Stimulated activated CD8-positive, alpha-beta memory T cell treated with anti-CD3 and anti-CD28 coated beads, Interleukin-7, amount 100 ng/mL, for 48 hours (primary cell): ENCODE measurements at regions not wholly inside any gene's neighbourhood (a gene's known extent, or its start where the extent isn't known, plus 50 kb on each side); places are given as distances from the start of the nearest gene placed in this dataset.
"Not testable (repeated sequence)": the region's sequence is repeated elsewhere in the genome, so short reads cannot be mapped to it uniquely, and the experiment has no call there.

Experiments
- DNase-seq, 2 donors: peaks; one replicate each; pipeline ENCODE4 v3.0.0-alpha.2; 2020; ENCODE audit warnings: low read depth in 1 of 2; ENCODE audit errors: extremely low read depth in 1 of 2

DNA sequence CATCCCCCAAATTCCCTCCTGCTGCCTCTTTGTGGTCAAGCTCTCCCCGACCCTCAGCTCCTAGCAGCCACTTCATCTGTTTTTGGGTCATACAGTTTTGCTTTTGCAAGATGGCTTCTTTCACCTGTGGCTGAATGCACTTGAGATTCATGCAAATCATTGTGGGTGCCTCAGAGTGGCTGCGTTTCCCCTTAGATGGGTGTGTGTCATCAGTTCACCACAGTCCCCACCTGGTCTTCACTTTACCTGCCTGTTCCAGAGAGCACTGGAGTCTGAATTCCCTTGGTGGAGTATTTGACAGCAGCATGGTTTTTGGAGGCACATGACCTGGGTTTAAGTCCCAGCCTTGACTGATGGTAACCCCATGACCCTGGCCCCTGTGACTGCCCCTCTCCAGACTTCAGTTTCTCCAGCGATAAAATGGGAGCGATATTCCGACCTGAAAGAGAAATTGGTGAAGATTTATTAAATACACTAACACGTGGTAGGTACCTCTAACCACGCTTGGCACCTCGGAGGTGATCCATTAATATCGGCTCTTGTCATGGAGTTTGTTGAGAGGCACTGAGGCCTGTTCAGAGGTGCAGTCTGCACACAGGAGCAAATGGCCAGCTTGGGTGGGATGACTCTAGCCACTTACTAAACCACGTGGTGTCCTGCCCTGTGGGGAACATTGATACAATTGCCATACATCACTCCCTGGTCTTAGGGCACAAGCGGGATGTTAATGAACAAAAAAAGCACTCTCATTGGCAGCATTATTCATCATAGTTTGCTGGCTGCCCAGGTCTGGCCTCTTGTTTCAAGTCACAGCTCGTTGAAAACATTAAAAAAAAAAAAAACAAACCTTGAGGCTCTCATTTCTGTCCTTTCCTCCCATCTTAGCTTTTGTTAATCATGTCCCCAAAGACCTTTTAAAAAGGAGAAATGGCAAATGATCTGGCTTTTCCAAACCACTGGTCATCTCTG lies 167.2 kb upstream of the KCNG1 start:
- no peak for DNase-seq

DNA sequence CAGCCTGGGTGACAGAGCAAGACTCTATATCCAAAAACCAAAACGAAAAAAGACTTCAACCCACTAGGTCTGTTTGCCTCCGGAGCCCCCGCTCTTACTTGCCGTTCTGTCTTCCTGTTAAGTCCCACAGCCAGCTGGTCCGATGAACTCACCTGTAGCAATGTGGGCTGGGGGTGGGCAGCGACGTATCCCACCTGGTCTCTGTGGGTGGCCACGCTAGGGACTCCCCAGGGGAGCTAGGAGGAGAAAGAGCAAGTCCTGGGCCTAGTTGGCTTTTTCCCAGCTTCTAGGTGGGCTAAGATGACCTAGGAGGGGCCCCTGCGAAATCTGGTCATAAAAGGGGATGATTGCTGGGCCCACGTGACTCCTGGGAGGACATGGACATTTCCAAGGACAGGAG lies 166.0 kb upstream of the KCNG1 start:
- no peak for DNase-seq

DNA sequence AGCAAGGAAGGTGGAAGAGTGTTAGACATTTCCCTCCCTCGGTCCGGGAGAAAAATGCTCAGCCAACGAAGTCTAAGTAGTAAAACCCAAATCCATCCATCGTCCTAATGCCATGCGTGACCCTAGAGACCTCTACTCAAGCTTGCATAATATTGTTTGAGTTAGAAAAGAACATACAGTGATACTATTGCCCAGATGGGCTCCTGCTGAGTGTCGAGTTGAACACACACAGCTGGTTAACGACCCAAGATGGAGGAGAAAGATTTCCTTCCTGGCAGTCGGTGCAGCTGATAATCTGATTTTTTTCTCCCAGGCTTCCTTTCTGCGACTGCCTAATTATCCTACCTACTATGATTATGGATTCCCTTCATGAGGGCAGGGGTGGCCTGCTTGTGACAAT lies 164.4 kb upstream of the KCNG1 start:
- no peak for DNase-seq

DNA sequence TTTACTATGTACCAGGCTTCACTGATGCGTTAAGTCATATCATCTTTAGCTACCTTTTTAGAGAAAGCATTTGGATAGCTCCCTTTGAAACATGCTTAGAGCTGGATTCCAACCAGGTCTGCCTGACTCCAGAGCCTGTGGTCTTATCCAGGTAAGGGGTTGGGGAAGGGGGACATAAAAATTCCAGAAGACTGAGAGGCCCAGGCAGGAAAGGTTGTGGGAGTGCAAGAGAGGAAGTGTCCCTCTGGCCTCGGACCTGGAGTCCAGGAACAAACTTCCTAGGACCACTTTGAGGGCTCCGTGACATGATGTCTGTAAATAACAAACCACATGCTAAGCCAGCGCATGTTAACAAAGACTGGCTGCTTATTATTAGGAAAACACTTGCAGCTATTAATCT lies 163.0 kb upstream of the KCNG1 start:
- no peak for DNase-seq

DNA sequence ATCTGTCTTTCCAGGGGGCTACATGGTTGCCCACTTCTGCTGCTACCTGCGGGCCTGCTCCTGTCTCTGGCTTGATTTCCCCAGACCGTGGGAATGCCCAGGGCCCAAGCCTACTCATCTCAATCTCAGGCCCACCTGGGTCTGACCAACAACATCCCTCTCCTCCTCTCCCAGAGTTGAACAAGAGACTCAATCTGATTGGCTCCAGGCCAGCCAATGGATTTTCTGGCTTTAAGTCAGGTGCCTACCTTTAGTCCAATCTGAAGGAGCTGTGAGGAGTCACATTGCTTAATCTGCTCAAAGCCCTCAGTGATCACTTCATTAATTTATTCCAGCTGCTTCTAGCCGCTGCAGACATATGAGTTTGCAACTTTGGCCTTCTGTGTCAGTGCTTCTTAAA lies 162.4 kb upstream of the KCNG1 start:
- no peak for DNase-seq

DNA sequence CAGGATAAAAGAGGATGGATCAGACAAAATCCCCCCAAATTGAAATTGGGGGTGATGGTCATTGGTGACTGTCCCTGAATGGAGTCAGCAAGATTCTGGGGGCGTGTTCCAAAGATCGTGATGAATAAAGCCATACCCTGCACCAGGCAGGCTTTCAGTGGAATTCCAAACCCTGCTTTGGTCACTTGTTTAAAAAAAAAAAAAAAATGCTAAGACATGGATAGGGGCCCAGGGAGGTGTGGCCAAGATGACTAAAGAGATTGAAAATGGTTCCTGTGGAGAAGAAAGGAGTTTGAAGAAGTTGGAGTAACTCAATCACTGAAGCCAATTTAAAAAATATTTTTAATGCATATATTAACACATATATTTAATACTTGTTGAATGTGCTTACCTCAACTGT lies 161.4 kb upstream of the KCNG1 start:
- no peak for DNase-seq

DNA sequence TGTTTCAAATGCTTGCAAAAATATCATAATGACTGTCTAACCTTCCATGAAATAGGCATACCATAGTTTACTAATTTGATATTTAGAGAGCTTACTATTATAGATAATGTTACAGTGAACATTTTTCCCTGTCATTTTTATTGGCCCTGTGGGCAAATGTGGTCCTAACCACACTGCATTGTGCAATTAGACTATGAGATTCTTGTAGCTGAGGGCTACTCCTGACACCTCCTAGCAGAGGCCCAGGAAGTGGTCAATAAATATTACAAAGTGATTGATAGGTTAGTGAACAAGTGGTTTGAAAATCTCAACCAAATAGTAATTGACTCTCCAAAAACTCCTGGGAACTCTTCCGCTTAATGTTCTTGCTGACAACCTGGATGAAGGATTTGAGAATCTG lies 160.5 kb upstream of the KCNG1 start:
- DNase-seq = no peak

DNA sequence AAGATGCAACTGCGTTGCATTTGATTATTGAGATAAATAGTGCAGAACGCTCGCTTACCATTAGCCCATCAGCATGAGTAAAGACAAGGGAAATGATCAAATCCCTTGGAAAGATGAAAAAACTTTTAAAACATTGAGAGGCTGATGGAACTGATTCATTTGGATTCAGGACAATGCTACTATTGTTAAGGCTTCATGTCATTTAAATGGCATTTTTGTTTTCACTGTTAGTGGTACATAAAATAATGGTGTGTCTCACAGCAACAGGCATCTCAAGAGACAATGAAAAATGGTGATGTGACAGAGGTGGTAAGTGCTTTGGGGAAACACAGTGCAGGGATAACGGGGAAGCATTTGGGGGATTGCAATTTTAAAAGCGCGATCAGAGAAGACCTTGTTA lies 159.7 kb upstream of the KCNG1 start:
- DNase-seq = no peak

DNA sequence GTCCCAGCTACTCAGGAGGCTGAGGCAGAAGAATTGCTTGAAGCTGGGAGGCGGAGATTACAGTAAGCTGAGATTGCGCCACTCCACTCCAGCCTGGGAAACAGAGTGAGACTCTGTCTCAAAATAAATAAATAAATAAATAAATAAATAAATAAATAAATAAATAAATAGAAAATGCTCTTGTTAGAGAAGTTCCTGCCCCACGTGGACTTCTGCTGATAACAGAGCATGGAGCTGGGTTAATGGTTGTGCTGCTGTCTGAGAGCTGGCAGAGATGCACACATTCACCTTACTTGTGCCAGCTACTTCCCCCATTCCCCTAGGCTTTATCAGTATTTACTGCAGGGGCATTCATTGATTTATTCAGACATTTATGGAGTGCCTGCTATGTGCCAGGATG lies 155.2 kb upstream of the KCNG1 start:
- no peak for DNase-seq

DNA sequence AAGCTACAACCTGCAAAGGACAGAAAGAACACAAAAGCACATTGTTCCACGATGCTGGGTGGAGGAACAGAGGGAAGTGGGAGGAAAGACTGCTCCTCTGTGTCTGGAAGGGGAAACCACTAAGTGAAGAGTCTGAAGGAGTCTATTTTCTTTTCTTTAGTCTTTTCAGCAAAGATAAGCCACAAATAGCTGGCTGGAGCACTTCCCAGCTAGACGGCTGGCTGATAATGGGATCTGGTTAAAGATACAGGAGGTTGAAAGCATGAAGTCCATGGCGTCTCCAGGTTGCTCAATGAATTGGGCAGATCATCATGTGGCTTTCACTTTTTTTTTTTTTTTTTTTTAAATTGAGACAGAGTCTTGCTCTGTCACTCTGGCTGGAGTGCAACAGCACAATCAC lies 154.0 kb upstream of the KCNG1 start:
- no peak for DNase-seq

DNA sequence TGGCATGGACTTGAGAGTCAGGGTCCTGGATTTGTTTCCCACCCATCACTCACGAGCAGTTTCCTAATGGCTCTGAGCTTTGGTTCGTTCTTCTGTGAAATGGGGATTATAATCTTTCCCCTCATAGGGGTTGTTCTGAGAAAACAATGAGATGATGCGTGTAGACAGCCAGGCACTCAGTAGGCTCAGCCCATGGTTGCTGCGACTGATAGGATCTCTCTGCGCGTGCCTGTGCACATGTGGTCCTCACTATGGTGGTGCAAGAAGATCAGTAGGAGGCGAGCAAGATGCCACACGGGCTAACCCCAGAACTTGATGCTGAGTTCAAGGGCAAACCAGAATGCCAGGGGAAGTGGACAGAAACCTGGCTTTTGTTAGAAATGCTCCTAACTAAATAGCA lies 153.5 kb upstream of the KCNG1 start:
- no peak for DNase-seq

DNA sequence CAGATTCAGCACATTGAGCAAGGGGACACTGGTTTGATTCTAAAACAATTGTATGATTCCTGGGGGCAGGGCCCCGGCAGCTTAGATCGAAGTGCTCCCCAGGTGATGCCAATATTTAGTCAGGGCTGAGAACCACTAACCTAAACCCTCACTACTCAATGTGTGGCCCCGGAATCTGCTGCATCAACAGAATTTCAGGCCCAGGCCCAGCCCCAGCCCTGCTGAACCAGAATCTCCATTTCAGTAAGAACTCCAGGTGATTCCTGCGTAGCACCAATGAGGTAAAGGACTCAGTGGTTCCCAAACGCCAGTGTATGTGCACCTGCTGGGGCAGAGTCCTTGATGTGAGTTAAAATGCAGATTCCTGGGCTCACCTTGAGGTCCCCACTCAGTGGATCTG lies 152.8 kb upstream of the KCNG1 start:
- DNase-seq = no peak

DNA sequence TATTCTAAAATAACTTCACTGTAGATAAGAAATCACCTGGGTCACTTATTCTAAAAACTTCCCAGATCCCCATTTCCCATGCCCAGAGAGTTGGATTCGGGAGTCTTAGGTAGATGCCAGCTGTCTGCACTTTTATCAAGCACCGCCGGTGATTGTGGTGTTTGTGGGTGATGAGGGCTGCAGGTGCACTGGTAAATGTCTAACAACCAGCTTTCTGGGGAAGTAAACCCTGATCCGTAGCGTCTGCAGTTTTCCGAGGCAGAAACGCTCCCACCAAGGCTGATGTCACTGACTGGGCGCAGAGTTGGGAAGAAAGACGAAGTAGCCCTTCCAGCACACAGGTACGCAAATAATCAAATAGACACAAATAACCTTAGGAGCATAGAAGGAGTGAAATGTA lies 152.2 kb upstream of the KCNG1 start:
- DNase-seq = no peak

DNA sequence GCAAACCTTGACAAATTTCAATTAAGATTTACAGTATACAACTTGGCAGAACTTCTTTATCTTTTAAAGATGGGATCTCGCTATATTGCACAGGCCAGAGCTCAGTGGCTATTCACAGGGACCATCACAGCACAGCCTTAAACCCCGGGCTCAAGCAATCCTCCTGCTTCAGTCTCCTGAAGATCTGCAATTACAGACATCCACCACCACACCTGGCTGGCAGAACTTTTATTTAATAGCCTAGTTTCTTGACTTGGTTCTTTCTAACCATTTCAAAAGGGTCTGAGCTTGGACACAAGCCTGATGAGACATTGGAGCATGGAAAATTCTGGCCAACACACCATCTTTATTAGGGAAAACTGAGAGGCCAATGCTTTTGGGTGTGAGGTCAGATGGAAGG lies 151.6 kb upstream of the KCNG1 start:
- no peak for DNase-seq

DNA sequence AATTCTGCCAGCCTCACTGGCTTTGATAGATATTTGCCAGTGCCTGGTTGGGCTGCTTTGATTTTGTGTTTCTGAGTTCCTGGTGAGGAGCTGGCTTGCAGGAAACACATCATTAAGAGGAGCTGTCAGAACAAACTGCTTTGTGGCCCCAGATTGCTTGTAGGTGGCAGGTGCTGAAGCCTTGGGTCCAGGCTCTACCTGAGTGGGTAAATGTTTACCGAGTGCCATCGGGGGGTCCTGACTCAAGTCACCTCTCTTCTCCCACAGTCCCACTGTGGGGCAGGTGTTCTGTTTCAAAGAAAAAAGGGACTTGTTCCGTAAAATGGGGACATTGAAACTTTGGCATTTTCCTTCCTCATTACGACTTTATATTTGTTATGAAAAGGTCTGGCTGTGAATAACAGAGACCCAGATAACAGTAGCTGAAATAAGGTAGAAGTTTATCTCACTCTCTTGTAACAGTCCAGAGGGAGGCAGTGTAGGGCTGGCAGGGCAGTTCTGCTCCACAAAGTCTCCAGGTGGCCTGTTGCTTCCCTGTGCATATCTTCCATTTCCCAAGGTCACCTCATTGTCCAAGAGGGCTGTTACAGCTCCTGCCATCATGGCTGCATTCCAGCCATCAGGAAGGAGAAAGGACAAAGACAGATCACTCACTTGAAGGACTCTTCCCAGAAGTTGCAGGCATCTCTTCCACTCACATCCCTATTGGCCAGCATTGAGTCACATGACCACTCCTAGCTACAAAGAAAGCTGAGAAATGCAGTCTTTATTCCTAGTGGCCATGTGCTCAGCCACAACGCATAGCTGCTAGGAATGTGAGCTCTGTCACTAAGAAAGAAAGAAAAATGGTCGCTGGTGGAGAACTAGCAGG lies 149.9 kb upstream of the KCNG1 start:
- DNase-seq = no peak

DNA sequence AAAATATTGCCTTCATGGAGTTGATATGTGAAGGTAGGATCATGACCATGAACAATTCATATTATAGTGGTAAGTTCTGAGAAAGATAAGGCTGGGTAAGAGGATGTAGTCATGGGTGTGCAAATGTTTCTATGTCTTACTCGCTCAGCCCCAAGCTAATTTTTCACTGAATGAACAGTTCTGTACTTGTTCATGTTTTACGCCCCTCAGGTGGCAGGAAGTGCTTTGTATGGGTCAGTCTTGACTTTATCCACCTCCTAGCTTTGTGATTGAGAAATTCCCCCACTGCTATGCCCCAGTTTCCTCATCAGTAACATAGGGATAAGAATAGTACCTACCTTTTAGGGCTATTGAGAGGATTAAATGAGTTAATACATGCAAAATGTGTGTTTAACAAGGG lies 148.2 kb upstream of the KCNG1 start:
- no peak for DNase-seq

DNA sequence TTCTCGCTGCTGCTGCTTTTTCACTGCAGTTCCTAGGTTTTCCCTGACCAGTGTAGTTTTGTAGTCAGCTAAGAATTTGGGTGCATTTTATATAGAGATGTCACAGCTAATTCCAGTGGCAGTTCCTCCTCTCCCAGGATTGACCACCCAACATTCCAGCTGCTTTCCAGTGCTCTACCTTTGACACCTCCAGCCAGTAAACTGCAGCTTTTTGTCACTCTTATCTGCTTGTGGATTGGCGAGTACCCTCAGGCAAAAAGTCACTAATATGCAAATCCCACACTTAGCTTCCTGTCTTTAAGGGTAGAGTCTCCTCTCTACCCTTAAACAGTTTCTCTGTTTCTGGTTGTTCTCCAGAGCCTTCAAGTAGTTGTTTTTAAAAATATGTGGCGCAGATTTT lies 146.9 kb upstream of the KCNG1 start:
- no peak for DNase-seq

DNA sequence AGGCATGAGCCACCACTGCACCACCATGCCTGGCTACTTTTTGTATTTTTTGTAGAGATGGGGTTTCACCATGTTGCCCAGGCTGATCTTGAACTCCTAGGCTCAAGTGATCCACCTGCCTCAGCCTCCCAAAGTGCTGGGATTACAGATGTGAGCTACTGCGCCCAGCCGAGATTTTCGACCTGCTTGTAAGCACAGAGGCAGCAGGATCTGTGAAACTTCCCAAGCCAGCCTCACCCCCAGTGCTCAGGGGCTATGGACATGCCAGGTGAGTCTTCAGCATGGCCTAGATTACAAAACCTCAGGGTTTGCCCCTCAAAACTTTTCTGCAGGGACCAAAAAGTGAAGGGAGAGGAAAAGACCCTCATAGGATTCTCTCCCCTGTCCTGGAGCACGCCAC lies 145.0 kb upstream of the KCNG1 start:
- DNase-seq = not testable (repeated sequence)

DNA sequence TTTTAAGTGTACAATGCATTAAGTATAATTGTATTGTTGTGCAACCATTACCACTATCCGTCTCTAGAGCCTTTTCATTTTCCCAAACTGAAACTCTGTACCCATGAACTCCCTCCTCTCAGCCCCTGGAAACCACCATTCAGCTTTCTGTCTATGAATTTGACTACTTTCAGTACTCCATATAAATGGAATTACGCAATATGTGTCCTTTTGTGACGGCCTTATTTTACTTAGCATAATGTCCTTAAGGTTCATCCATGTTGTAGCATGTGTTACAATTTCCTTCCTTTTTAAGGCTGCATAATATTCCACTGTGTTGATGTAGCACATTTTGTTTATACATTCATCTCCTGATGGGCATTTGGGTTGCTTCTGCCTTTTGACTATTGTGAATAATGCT lies 143.6 kb upstream of the KCNG1 start:
- DNase-seq = no peak

DNA sequence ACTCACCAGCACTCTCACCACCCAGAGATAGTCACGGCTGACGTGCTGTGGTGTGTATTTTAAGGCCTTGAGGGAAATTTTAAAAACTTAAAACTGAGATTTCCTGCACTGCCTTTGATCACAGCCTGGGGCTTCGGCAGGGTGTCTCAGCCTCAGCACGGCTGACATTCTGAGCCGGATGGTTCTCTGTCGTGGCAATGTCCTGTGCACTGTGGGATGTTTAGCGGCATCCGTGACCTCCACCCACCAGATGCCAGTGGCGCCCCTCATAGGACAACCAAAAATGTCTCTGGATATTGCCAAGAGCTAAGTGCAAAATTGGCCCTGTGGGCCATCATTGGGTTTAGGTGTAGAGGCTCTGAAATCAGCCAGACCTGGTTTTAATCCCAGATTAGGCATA lies 142.2 kb upstream of the KCNG1 start:
- no peak for DNase-seq

DNA sequence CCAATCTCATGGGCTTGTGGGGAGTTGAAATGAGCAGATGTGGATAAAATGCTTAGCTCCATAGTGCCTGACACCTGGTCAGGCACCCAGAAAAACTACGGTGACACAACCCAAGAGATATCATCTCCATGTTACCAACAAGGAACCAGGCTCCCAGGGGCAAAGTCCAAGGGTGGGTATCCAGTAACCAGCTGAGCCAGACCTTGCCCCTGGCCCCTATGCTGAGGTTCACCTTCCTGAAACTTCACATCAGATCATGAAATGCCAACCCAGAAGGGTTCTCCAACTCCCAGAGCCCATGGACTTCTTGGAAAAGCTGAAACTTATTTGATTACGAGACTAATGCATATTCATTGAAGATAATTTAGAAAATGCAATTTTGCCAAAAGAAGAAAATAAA lies 141.8 kb upstream of the KCNG1 start:
- DNase-seq = no peak

DNA sequence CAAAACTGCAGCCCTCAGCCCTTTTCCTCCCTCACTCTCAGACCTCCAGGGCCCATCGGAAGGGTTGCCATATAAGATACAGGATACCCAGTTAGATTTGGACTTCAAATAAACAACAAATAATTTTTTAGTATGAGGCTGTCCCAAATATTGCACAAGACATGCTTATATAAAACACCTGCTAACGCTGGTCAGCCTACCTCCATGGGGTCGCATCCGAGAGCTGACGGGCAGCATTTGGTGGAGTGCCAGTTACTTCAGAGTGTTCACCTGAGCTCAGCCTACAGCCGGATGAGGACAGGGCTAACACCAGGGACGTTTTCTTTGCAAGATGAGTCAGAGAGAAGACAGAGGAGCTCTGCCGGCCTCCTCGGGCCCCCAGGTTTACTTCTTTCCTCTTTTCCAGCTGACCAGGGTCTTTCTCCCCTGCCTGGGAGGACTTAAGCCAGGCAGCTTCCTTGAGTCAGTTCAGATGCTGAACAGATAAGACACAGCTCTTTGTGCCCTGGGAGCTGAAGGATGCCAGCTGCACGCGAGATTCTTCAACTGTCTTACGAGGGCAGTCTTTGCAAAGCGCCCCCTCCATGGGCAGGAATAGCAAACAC lies 141.2 kb upstream of the KCNG1 start:
- DNase-seq = no peak
